DND-41 (cell line): ENCODE measurements at regions not wholly inside any gene's neighbourhood (a gene's known extent, or its start where the extent isn't known, plus 50 kb on each side); places are given as distances from the start of the nearest gene placed in this dataset.

Experiments
- ATAC-seq: fragments of 200-7000 bp; cut with Tn5 transposase; 3 replicates; pipeline ENCODE4 v1.9.1; 2021; ENCODE audit warnings: low read depth; ENCODE audit not compliant: insufficient read depth
- DNase-seq: peaks from one replicate; pipeline ENCODE4 v3.0.0-alpha.2; 2020
- H2AFZ ChIP-seq: 2 replicates; pipeline ENCODE4 v1.6.0; 2012; ENCODE audit warnings: low read depth, low read length
- H3K27ac ChIP-seq: 2 replicates; pipeline ENCODE4 v1.5.1; 2012; ENCODE audit warnings: low read length, inconsistent platforms
- H3K27me3 ChIP-seq: fragments of 200-600 bp; sonication (generic); 2 replicates; pipeline ENCODE4 v1.6.0; 2012; ENCODE audit warnings: low read length, mild to moderate bottlenecking, inconsistent platforms; ENCODE audit not compliant: insufficient read depth, poor library complexity
- H3K36me3 ChIP-seq: 2 replicates; pipeline ENCODE4 v1.5.1; 2012; ENCODE audit warnings: low read length, inconsistent platforms; ENCODE audit not compliant: insufficient read depth
- H3K4me1 ChIP-seq: 2 replicates; pipeline ENCODE4 v1.5.1; 2012; ENCODE audit warnings: mild to moderate bottlenecking, low read length; ENCODE audit not compliant: insufficient read depth
- H3K4me2 ChIP-seq: 2 replicates; pipeline ENCODE4 v1.6.0; 2012; ENCODE audit warnings: mild to moderate bottlenecking, moderate library complexity, low read length, inconsistent platforms; ENCODE audit not compliant: insufficient read depth
- H3K4me3 ChIP-seq, 2 experiments: fragments of 200-600 bp in 1 of 2; shearing (Covaris generic) in 1 of 2; 2 replicates each; pipeline ENCODE4 v1.5.1; 2012 to 2016; ENCODE audit warnings: inconsistent platforms in 2 of 2, low read length in 2 of 2, mild to moderate bottlenecking in 2 of 2, low read depth in 1 of 2, moderate library complexity in 1 of 2
- H3K79me2 ChIP-seq: 2 replicates; pipeline ENCODE4 v1.6.0; 2012; ENCODE audit warnings: low read length, inconsistent platforms; ENCODE audit not compliant: insufficient read depth
- H3K9ac ChIP-seq: 2 replicates; pipeline ENCODE4 v1.6.0; 2012; ENCODE audit warnings: low read depth, mild to moderate bottlenecking, inconsistent platforms, low read length, moderate library complexity
- H3K9me3 ChIP-seq: 2 replicates; pipeline ENCODE4 v1.5.1; 2012; ENCODE audit warnings: low read length, moderate library complexity, mild to moderate bottlenecking, inconsistent platforms; ENCODE audit not compliant: insufficient read depth, severe bottlenecking
- H4K20me1 ChIP-seq: 2 replicates; pipeline ENCODE4 v1.6.0; 2012; ENCODE audit warnings: low read length; ENCODE audit not compliant: insufficient read depth
- EZH2 ChIP-seq: IDR thresholded peaks from 3 replicates; pipeline ENCODE4 v1.6.1; 2012; ENCODE audit warnings: borderline replicate concordance, low read depth, mild to moderate bottlenecking, moderate library complexity, low read length, inconsistent platforms; ENCODE audit not compliant: severe bottlenecking
- TF ChIP-seq, protein P1 (sequence below): IDR thresholded peaks from 2 replicates; pipeline ENCODE4 v1.5.1; 2012; ENCODE audit warnings: borderline replicate concordance, low read length, moderate library complexity, mild to moderate bottlenecking; ENCODE audit not compliant: poor library complexity, severe bottlenecking; ENCODE audit errors: extremely low read depth

DNA sequence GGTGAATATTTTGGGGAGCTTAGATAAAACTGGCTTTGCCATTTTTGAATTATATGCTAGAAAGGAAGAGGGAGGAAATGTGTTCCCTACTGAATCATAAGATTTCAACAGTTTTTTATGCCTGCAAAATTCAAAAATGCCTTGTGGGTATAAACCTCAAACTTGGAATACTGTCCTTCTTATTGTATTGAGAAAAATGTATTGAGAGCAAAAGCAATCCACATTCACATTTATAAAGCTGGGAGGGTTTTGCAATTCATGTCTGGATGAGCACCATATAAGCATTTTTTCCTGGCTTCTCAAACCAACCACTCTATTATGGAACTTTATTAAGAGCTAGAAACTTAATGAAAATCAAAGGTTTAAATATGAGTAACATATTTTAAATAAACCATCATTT, 289.8 kb downstream of the PCDH7 start:
- TF ChIP-seq, protein P1, sequence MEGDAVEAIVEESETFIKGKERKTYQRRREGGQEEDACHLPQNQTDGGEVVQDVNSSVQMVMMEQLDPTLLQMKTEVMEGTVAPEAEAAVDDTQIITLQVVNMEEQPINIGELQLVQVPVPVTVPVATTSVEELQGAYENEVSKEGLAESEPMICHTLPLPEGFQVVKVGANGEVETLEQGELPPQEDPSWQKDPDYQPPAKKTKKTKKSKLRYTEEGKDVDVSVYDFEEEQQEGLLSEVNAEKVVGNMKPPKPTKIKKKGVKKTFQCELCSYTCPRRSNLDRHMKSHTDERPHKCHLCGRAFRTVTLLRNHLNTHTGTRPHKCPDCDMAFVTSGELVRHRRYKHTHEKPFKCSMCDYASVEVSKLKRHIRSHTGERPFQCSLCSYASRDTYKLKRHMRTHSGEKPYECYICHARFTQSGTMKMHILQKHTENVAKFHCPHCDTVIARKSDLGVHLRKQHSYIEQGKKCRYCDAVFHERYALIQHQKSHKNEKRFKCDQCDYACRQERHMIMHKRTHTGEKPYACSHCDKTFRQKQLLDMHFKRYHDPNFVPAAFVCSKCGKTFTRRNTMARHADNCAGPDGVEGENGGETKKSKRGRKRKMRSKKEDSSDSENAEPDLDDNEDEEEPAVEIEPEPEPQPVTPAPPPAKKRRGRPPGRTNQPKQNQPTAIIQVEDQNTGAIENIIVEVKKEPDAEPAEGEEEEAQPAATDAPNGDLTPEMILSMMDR: no peak
- no peak for TF ChIP-seq EZH2
- no peak overlapping the region for H3K4me3 ChIP-seq
- no peaks in the 10 kb centered on the region for H3K9me3 ChIP-seq
- no peaks in the 10 kb centered on the region for H3K79me2 ChIP-seq
- no peak overlapping the region for H2AFZ ChIP-seq
- ATAC-seq (no peak), DNase-seq (no peak)
- H3K27ac ChIP-seq: no peak overlapping the region
- H3K4me2 ChIP-seq: no peak overlapping the region
- H3K4me1 ChIP-seq: no peaks in the 10 kb centered on the region
- no peaks in the 10 kb centered on the region for H3K36me3 ChIP-seq
- H3K27me3 ChIP-seq: no peaks in the 10 kb centered on the region
- no peak overlapping the region for H3K9ac ChIP-seq
- H4K20me1 ChIP-seq: no peaks in the 10 kb centered on the region

DNA sequence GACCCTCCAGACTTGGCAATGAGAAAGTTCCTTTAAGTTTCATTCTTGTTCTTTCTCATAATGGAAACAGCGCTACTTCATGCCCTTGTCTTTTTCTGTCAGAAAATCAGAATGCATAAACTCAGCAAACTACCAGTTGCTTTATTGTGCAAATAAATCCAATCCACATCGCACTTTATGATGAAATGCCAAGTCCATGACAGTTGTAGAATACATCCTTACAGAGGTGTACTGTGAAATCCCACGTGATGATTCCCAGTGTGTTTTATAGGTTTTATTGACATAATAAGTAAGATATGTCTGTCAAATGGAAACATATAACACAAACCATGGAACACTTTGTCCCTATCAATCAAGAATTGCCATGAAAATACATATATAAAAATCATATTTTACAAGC, 295.0 kb downstream of the PCDH7 start:
- Histone ChIP-seq H3K79me2 (no peaks in the 10 kb centered on the region), H3K36me3 (no peaks in the 10 kb centered on the region), H4K20me1 (no peaks in the 10 kb centered on the region), H3K9me3 (no peaks in the 10 kb centered on the region), H2AFZ (no peak overlapping the region), H3K27ac (no peak overlapping the region), H3K9ac (no peak overlapping the region), H3K4me3 (no peak overlapping the region), H3K4me2 (no peak overlapping the region), H3K4me1 (no peaks in the 10 kb centered on the region), H3K27me3 (no peaks in the 10 kb centered on the region)
- DNase-seq (no peak), ATAC-seq (no peak)
- TF ChIP-seq, protein P1: no peak
- no peak for TF ChIP-seq EZH2

DNA sequence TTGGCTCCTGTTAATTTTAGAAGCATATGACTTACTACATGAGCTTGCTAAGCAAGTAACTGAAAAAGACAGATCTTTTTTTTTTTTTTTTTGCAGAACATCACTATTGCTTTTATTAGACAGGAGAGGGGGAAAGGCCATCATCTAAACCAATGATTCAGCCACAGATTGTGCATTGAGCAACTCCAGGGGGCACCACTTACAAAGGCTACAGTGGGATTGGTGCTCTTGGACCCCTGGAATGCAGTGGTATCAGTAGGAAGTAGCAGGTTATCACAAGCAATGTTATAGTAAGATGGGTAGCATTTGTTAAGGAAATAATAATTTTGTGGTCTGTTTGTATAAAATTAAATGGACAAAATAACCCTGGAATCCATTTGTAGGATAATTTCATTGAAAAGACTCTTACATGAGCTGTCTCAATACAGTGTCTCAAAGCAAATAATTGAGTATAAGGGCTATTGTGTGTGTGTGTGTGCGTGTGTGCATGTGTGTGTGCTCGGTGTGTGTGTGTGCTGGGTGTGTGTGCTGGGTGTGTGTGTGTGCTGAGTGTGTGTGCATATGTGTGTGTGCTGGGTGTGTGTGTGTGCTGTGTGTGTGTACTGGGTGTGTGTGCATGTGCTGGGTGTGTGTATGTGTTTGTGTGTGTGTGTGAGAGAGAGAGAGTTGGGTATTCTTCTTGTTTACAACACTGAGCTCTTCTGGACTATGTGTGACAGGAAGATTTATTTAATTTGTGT, 296.3 kb downstream of the PCDH7 start:
- Histone ChIP-seq H4K20me1 (no peaks in the 10 kb centered on the region), H2AFZ (no peak overlapping the region), H3K4me1 (no peaks in the 10 kb centered on the region), H3K4me2 (no peak overlapping the region), H3K36me3 (no peaks in the 10 kb centered on the region), H3K27me3 (no peaks in the 10 kb centered on the region), H3K79me2 (no peaks in the 10 kb centered on the region), H3K9me3 (no peaks in the 10 kb centered on the region), H3K4me3 (no peak overlapping the region), H3K27ac (no peak overlapping the region), H3K9ac (no peak overlapping the region)
- no peak for DNase-seq
- no peak for ATAC-seq
- TF ChIP-seq EZH2: no peak
- TF ChIP-seq, protein P1: no peak

DNA sequence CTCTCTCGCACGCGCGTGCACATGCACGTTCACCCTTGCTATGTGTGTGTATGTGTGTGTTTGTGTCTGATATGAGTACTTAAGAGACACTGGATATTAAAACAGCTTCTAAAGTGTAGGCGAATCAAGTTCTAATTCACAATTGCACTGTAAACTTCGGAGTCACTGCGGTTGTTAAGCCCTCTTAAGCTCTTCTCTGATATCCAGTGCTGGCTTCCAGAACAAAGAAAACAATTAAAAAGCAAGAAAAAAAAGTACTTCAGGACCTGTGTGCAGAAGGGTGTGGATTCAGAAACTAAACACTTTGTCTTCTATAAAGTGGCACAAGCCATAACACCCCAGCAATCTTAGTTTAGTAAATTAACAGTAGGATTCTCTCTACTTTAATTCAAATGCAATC, 300.2 kb downstream of the PCDH7 start:
- Histone ChIP-seq H3K79me2 (no peaks in the 10 kb centered on the region), H3K36me3 (no peaks in the 10 kb centered on the region), H3K9me3 (no peaks in the 10 kb centered on the region), H4K20me1 (no peaks in the 10 kb centered on the region), H2AFZ (no peak overlapping the region), H3K27me3 (no peaks in the 10 kb centered on the region), H3K4me3 (no peak overlapping the region), H3K9ac (no peak overlapping the region), H3K4me2 (no peak overlapping the region), H3K27ac (no peak overlapping the region), H3K4me1 (no peaks in the 10 kb centered on the region)
- TF ChIP-seq, protein P1: no peak
- TF ChIP-seq EZH2: no peak
- DNase-seq: no peak
- no peak for ATAC-seq
